Testis (tissue), 2 donors: ENCODE measurements at regions not wholly inside any gene's neighbourhood (a gene's known extent, or its start where the extent isn't known, plus 50 kb on each side); places are given as distances from the start of the nearest gene placed in this dataset.

Source experiments
- POLR2A ChIP-seq: fragments of 450-650 bp; IDR thresholded peaks from one replicate; pipeline ENCODE4 v1.6.1; 2017; ENCODE audit warnings: antibody characterized with exemption, mild to moderate bottlenecking, moderate library complexity
- TF ChIP-seq, protein P1 (sequence below), 3 experiments: fragments of 450-650 bp in 2 of 3; fragments of 200-600 bp in 1 of 3; sonication (generic) in 1 of 3; IDR thresholded peaks; one replicate each; pipeline ENCODE4 v1.5.1; 2016 to 2019; ENCODE audit warnings: antibody characterized with exemption in 3 of 3, mild to moderate bottlenecking in 2 of 3, moderate library complexity in 1 of 3

DNA sequence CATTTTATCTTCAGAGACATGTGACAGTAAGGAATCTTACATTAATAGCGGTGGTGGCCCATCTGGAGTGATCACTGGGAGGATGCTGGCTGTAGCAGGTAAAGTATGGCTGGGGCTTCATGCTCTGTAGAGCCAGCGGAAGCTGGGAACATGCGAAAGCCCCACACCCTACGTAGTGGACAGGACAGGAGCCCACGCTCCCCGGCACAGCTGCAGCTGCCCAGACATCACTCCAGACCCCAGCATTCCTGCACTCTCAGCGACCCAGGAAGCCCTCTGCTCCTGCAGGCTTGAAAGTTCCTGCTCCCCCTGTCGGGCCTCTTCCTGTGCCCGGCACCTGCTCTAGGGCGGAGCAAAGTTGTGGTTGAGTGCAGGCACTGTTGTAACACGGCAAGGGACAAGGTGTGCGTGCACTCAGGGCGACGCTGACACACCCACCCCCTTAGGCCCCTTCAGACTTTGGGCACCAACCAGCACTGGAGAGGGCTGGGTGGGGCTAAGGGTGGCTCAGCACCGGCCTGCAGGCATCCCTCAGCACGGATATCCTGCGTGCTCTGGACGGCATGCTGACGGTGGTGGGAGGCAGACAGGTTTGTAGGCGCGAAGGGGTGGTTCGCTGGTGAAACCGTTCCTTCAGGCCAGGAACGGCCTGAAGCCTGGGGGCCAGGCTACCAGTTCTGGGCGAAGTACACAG is 568.3 kb downstream of the FSCB start:
- TF ChIP-seq, protein P1, sequence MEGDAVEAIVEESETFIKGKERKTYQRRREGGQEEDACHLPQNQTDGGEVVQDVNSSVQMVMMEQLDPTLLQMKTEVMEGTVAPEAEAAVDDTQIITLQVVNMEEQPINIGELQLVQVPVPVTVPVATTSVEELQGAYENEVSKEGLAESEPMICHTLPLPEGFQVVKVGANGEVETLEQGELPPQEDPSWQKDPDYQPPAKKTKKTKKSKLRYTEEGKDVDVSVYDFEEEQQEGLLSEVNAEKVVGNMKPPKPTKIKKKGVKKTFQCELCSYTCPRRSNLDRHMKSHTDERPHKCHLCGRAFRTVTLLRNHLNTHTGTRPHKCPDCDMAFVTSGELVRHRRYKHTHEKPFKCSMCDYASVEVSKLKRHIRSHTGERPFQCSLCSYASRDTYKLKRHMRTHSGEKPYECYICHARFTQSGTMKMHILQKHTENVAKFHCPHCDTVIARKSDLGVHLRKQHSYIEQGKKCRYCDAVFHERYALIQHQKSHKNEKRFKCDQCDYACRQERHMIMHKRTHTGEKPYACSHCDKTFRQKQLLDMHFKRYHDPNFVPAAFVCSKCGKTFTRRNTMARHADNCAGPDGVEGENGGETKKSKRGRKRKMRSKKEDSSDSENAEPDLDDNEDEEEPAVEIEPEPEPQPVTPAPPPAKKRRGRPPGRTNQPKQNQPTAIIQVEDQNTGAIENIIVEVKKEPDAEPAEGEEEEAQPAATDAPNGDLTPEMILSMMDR (IDR thresholded peaks at IDR 0.05) = no peak
- no peak for TF ChIP-seq POLR2A
